ENCODE measurements at regions not wholly inside any gene's neighbourhood (a gene's known extent, or its start where the extent isn't known, plus 50 kb on each side); places are given as distances from the start of the nearest gene placed in this dataset.

DNA sequence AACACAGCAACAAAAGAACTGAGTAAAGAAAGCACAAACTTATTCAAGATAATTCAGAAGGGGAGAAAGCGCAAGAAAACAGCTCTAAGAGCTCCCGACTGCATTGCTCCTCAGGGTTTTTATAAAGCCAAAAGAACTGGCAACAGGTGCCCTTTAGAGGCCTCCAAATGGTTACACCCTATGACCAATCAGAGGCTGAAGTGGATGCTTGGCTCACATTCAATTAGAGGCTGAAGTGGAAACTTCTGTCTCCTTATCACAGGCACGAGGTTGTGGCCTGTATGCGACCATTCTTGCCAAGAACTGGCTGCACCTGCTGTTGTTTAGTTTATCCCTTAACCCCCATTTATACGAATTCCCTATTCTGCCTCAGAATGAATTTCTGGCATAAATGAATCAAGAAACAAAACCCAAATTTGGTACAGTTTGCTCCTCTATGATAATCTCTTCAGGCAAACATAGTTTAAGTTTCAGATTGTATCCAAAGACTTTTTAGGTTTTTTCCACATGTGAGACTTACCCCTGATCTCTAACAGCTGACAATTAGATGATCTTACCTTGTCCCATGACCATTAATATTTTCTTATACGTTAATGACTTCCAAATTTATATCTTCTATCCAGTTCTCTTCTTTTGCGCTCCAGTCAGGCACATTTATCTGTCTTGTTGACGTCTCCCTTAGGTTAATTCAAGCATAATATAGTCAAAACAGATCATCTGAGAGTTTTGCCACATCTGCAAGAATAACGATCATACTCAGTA lies 504.8 kb downstream of the NXPH1 start:
- Histone ChIP-seq H3K36me3 (ENCODE audit: control insufficient read depth, insufficient read depth, low read length) (no peaks in the 10 kb centered on the region), H3K27me3 (ENCODE audit: control insufficient read depth, insufficient read depth, low read length) (no peaks in the 10 kb centered on the region), H2AFZ (no peak overlapping the region), H3K4me3 (ENCODE audit: low read depth, low read length) (no peak overlapping the region), H3K4me1 (no peaks in the 10 kb centered on the region), H3K4me2 (ENCODE audit: low read length) (no peak overlapping the region), H3K79me2 (no peaks in the 10 kb centered on the region), H3K27ac (no peak overlapping the region), H3K9ac (no peak overlapping the region), H3K9me3 (ENCODE audit: control insufficient read depth, low read length) (no peaks in the 10 kb centered on the region)
- no peak for TF ChIP-seq CTCF (IDR thresholded peaks at IDR 0.05)

- Histone ChIP-seq H3K79me2 (no peaks in the 10 kb centered on the region), H3K36me3 (ENCODE audit: control insufficient read depth, insufficient read depth, low read length) (no peaks in the 10 kb centered on the region), H3K27ac (no peak overlapping the region), H3K4me2 (ENCODE audit: low read length) (no peak overlapping the region), H3K4me3 (ENCODE audit: low read depth, low read length) (no peak overlapping the region), H3K27me3 (ENCODE audit: control insufficient read depth, insufficient read depth, low read length) (no peaks in the 10 kb centered on the region), H3K9ac (no peak overlapping the region), H3K9me3 (ENCODE audit: control insufficient read depth, low read length) (no peaks in the 10 kb centered on the region), H3K4me1 (no peaks in the 10 kb centered on the region), H2AFZ (no peak overlapping the region)
- TF ChIP-seq CTCF (IDR thresholded peaks at IDR 0.05), result no peak
Measured at GRCh38 chr7:8939446-8939845, 506.0 kb downstream of the NXPH1 start.

DNA sequence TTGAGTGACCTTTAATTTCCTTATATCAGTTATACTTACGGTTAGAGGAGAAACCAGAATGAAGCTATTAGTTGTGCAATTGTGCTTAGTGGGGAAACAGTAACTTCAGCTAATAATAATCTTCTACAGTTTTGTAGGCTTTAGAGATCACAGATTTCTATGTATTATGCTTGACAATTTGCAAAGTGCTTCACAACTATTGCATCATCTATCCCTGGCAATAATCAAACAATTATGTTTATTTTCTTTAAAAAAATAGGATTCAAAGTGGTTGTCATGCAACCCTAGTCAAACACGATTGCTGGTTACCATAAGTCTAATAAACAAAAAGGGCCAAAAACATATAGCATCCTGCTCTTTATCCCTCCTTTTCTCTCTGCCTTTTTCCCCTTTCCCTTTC lies 530.3 kb downstream of the NXPH1 start:
- H3K4me1 ChIP-seq, result no peaks in the 10 kb centered on the region
- H3K27ac ChIP-seq, result no peak overlapping the region
- H3K27me3 ChIP-seq (ENCODE audit: control insufficient read depth, insufficient read depth, low read length), result no peaks in the 10 kb centered on the region
- no peak overlapping the region for H3K9ac ChIP-seq
- no peaks in the 10 kb centered on the region for H3K79me2 ChIP-seq
- no peak overlapping the region for H3K4me2 ChIP-seq (ENCODE audit: low read length)
- H3K4me3 ChIP-seq (ENCODE audit: low read depth, low read length), result no peak overlapping the region
- H2AFZ ChIP-seq, result no peak overlapping the region
- no peaks in the 10 kb centered on the region for H3K36me3 ChIP-seq (ENCODE audit: control insufficient read depth, insufficient read depth, low read length)
- no peak for TF ChIP-seq CTCF (IDR thresholded peaks at IDR 0.05)
- no peaks in the 10 kb centered on the region for H3K9me3 ChIP-seq (ENCODE audit: control insufficient read depth, low read length)

- Histone ChIP-seq H2AFZ (no peak overlapping the region), H3K4me2 (ENCODE audit: low read length) (no peak overlapping the region), H3K4me1 (no peaks in the 10 kb centered on the region), H3K9me3 (ENCODE audit: control insufficient read depth, low read length) (no peaks in the 10 kb centered on the region), H3K27me3 (ENCODE audit: control insufficient read depth, insufficient read depth, low read length) (no peaks in the 10 kb centered on the region), H3K4me3 (ENCODE audit: low read depth, low read length) (no peak overlapping the region), H3K79me2 (no peaks in the 10 kb centered on the region), H3K27ac (no peak overlapping the region), H3K9ac (no peak overlapping the region), H3K36me3 (ENCODE audit: control insufficient read depth, insufficient read depth, low read length) (no peaks in the 10 kb centered on the region)
- no peak for TF ChIP-seq CTCF (IDR thresholded peaks at IDR 0.05)
Measured at GRCh38 chr7:8965177-8965576, 531.8 kb downstream of the NXPH1 start.

DNA sequence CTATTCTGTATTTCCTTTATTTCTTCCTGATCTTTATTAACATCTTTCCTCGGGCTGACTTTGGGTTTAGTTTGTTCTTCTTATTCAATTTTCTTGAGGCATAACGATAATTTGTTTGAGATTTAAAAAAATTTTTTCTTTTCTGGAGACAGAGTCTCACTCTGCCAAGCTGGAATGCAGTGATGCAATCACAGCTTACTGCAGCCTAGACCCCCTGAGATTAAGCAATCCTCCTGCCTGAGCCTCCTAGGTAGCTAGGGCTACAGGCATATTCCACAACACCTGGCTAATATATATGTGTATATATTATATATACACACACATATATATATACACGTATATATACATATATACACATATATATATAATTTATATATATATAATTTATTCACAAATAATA lies 540.2 kb downstream of the NXPH1 start:
- no peaks in the 10 kb centered on the region for H3K27me3 ChIP-seq (ENCODE audit: control insufficient read depth, insufficient read depth, low read length)
- H3K36me3 ChIP-seq (ENCODE audit: control insufficient read depth, insufficient read depth, low read length), result no peaks in the 10 kb centered on the region
- no peak overlapping the region for H3K9ac ChIP-seq
- no peak overlapping the region for H3K27ac ChIP-seq
- no peaks in the 10 kb centered on the region for H3K4me1 ChIP-seq
- H3K9me3 ChIP-seq (ENCODE audit: control insufficient read depth, low read length), result no peaks in the 10 kb centered on the region
- no peak overlapping the region for H3K4me3 ChIP-seq (ENCODE audit: low read depth, low read length)
- TF ChIP-seq CTCF (IDR thresholded peaks at IDR 0.05), result no peak
- H2AFZ ChIP-seq, result no peak overlapping the region
- no peaks in the 10 kb centered on the region for H3K79me2 ChIP-seq
- no peak overlapping the region for H3K4me2 ChIP-seq (ENCODE audit: low read length)

Data from parathyroid adenoma (tissue), 2 donors.